Hepatocyte (in vitro differentiated cells): ENCODE measurements at regions not wholly inside any gene's neighbourhood (a gene's known extent, or its start where the extent isn't known, plus 50 kb on each side); places are given as distances from the start of the nearest gene placed in this dataset.

Experiments used
- CTCF ChIP-seq: fragments of 200-600 bp; sonication (generic); IDR thresholded peaks from 2 replicates; pipeline ENCODE4 v1.5.1; 2016; ENCODE audit warnings: antibody characterized with exemption, mild to moderate bottlenecking; ENCODE audit not compliant: poor library complexity
- EZH2 ChIP-seq: fragments of 200-600 bp; sonication (generic); IDR thresholded peaks from 2 replicates; pipeline ENCODE4 v1.6.1; 2016; ENCODE audit warnings: antibody characterized with exemption, mild to moderate bottlenecking, borderline replicate concordance
- EZH2phosphoT487 ChIP-seq: fragments of 200-600 bp; sonication (generic); IDR thresholded peaks from one replicate; pipeline ENCODE4 v1.6.1; 2018; ENCODE audit warnings: antibody characterized with exemption, mild to moderate bottlenecking, low read depth, moderate library complexity; ENCODE audit not compliant: unreplicated experiment, severe bottlenecking

GRCh38 chr12:97758586-97758985, 296.0 kb downstream of the RMST start:
- TF ChIP-seq CTCF (no peak), EZH2phosphoT487 (no peak), EZH2 (no peak)
